Activated T-cell treated with anti-CD3 and anti-CD28 coated beads for 24 hours (primary cell): ENCODE measurements at regions not wholly inside any gene's neighbourhood (a gene's known extent, or its start where the extent isn't known, plus 50 kb on each side); places are given as distances from the start of the nearest gene placed in this dataset.

Experiments
- DNase-seq: peaks from one replicate; pipeline ENCODE4 v3.0.0-alpha.2; 2020; ENCODE audit warnings: low read depth

DNA sequence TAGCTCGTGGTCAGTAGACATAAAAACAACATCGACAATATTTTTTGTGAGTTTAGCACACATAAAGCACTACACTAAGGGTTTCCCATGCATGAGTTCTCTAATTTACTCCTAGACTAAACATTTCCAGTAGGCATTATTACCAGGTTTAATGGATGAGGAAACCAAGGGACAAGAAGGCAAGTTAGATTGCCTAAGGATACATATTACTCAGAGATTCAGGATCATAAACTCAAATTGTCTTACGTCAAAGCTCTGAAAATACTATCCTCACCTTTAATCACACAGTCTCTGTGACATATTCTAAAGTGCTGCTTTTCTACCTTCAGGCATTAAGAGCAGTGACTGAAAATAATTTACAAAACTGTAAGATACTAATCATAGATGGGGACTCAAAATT lies 655.3 kb downstream of the SLC16A7 start:
- no peak for DNase-seq

DNA sequence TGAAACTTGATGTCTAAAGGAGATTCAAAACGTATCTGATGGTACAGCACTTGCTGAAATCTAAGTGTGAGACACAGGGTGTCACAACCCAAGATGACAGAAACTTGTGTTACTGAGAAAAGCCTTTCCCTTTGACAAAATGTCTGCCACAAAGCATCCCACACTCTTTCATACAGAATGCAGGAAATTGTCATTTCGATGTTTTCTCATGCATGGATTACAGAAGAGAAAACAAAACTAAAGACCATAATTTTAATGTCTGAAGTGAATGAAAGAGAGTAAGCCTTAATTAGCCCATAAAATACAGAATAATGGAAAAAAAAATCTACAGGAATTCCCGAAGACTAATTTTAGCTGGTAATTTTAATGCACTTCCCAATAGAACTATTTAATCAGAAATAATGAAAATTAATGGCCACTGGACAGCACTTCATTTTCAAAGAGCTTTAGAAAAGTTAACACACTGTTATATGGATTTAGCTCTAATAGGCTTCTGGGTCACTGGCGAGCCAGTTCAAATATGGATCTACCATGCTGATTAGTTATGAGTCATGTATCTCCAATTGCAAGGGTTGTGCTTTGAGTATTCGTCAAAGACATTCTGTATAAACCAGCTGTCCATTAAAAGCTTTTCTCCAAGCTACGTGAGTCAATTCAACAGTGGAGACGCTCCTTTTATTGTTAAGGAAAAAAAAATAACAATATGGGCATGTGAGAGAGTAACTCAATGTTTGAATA lies 656.7 kb downstream of the SLC16A7 start:
- DNase-seq: no peak

DNA sequence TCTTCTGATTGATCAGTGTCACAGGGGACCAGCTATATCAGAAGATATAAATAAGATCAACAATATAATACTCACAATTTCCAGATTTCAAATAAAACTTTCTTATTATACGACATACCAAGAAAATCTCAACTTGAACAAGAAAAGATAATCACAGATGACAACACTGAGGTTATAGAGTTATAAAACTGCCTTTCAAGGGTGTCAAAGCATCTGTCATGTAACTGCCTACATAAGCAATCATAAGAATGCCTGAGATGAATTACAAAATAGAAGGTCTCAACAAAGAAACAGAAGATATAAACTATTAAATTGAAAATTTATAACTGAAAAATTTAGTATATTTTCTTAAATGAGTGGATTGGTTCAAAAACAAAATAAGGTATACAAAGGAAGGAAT lies 659.2 kb downstream of the SLC16A7 start:
- DNase-seq: no peak

DNA sequence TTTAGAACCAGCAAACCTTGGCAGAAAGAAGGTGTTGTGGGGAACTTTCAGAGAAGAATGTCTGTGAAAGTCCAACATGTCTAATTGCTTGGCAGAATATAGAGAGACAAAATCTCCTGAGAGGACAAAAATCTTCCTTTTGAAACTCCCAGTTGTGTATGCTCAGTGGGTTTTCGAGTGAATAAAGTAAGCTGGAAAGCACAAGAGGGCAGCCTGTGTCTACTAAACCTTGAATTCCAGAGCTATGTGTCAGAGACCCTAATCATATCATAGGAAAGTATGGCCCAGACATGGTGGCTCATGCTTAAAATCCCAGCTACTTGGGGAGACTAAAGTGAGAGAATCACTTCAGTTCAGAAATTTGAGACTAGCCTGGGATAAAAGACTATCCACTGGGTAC lies 661.2 kb downstream of the SLC16A7 start:
- no peak for DNase-seq

DNA sequence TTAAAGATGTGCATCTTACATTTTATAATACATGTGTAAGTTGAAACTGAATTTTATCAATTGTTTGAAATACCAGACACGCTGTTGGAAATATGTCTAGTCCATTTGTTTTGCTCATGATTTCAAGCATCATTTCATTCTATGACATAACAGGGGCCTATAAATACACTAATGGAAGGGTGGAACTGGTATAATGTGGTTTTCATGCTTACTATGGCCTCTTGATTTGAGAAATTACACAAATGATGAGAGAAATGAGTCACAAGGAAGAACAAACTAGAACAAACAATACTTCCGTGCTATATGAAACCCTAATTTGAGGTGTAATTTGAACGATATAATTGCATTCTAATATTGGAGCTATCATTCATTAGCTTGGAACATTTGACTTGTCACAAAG lies 663.4 kb downstream of the SLC16A7 start:
- DNase-seq: no peak

DNA sequence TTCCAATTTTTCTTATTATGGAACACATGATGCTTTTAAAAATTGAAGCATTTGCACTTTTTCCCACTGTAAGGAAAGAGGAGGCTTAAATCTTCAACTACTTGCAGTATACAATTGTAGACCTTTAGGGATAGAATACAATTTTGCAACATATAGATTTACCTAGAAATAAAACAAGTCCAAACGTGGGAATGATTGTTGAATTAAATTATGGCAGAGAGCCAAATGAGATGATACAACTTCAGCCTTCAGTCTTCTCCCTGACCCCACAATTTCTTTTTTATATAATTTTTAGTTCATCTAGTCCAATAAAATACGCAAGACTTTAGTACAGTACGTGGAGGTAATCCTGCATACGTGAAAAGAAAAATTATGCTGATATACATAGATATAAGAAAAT lies 666.5 kb downstream of the SLC16A7 start:
- no peak for DNase-seq

DNA sequence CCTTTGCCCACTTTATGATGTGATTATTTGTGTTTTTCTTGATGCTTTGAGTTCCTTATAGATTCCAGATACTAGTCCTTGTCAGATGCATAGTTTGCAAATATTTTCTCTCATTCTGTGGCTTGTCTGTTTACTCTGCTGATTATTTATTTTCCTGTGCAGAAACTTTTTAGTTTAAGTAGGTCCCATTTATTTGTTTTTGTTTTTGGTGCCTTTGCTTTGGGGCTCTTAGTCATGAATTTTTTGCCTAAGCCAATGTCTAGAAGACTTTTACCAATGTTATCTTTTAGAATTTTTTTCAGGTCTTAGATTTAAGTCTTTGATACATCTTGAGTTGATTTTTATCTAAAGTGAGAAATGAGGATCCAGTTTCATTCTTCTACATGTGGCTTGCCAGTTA lies 667.3 kb downstream of the SLC16A7 start:
- no peak for DNase-seq

DNA sequence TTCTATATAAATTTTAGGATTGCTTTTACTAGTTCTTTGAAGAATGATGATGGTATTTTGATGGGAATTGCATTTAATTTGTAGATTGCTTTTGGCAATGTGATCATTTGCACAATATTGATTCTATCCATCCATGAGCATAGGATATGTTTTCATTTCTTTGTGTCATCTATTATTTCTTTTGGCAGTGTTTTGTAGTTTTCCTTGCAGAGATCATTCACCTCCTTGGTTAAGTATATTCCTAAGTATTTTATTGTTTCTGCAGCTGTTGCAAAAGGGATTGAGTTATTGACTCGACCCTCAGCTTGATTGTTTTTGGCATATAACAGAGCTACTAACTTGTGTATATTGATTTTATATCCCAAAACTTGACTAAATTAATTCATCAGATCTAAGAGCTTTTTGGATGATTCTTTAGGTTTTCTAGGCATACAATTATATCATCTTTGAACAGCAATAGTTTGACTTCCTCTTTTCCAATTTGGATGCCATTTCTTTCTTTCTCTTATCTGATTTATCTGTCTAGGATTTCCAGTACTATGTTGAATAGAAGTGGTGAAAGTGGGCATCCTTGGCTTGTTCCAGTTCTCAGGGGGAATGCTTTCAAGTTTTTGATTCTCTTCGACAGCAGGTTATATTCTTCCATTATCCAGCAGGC lies 668.1 kb downstream of the SLC16A7 start:
- no peak for DNase-seq

DNA sequence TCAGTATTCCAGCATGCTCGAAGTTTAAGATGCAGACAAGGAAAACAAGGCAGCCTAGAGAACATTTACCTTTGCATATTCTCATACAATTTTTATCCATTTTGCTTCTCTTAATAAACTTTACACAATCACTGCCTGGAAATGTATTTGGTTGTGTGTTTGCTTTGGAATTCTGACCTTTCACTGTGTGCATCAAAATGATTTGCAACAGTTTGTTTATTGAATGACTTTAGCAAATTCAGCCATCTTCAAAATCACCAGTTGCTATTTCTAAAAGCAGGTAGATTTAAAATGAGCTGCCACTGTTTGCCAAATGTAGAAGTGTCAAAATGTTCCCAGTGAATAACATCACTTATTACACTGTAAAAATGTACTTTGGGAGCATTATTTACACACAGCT lies 669.9 kb downstream of the SLC16A7 start:
- DNase-seq: no peak

DNA sequence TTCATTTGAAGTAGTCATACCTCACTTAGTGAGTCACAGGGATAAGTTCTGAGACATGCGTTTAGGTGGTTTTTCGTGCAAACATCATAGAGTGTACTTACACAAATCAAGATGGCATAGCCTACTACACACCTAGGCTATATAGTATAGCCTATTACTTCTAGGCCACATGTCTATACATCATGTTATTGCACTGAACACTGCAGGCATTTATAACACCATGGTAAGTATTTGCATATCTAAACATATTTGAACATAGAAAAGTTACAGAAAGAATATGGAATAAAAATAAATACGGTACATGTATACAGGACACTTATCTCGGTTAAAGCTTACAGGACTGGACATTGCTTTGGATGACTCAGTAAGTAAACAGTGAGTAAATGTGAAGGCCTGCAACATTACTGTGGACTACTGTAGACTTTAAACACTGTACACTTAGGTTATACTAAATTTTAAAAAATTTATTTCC lies 670.6 kb downstream of the SLC16A7 start:
- DNase-seq: no peak

DNA sequence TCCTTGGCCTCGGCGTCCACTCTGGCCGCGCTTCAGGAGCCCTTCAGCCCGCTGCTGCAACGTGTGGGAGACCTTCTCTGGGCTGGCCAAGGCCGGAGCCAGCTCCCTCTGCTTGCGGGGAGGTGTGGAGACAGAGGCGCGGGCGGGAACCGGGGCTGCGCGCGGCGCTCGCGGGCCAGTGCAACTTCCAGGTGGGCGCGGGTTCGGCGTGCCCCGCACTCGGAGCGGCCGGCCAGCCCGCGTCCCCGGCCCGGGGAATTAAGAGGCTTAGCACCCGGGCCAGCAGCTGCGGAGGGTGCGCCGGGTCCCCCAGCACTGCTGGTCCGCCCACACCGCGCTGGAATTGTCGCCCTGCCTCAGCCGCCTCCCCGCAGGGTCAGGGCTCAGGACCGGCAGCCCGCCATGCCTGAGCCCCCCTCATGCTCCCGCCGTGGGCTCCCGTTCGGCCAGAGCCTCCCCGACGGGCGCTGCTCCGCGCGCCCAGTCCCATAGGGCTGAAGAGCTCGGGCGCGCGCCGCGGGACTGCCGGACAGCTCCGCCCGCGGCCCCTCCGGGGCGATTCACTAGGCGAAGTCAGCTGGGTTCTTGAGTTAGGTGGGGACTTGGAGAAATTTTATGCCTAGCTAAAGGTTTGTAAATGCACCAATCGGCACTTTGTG lies 673.9 kb downstream of the SLC16A7 start:
- DNase-seq: no peak

DNA sequence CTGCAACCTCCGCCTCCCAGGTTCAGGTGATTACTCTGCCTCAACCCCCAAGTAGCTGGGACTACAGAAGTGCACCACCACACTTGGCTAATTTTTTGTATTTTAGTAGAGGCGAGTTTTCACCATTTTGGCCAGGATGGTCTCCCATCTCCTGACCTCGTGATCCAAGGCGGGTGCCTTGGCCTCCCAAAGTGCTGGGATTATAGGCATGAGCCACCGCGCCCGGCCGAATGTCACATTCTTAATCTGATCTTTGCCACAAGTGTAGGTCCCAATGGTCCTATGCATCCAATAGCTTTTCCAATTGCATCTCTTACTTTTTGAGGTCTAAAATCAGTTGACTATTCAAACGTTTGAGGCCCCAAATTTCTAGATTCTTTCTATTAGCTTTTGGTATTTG lies 676.0 kb downstream of the SLC16A7 start:
- DNase-seq: no peak

DNA sequence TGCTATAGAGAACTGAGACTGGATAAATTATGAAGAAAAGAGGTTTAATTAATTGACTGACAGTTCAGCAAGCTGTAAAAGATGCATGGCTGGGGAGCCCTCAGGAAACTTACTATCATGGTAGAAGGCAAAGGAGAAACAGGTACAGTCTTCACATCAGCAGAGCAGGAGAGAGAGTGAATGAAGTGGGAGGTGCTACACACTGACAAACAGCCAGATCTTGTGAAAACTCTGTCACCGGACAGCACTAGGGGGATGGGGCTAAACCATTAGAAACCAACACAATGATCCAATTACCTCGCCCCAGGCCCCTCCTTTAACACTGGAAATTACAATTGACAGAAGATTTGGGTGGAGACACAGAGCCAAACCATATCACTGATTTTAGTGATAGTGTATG lies 682.4 kb downstream of the SLC16A7 start:
- DNase-seq: no peak

DNA sequence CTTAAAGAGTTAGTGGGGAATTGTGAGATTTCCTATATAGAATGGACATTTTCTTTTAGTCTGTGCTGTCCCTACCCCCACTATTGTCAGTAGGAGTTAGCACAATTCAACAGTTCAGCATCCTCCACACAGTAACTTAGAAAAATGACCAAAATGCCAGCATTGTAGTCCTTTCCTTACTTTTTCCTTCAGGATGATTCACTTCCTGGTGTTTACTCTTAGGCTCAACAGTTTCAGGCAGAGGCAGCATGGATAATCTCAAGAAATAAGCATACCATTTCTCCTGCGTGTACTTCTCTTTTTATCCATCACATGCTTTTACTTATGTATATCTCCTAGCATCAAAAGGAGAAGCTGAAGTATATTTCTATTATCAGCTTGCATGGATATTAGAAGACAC lies 683.4 kb downstream of the SLC16A7 start:
- DNase-seq: no peak

DNA sequence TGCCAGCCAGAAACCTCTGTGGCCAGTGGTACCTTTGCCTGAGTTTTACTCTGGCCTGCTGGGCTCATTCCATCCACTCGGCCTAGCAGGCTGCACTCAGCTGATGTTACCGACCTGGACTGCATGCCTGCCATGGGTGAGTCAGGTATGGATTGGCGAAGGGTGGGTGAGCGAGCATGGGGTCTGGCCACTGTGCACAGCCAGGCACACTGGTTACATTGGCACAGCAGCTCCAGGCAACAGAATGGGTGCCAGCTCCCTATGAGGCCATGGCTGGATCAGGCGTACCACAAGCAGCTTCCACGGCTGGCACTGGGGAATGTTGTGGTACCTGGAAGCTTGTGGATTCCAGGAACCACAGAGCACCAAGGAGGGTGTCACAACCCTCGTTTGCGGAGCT lies 685.7 kb downstream of the SLC16A7 start:
- DNase-seq: no peak

DNA sequence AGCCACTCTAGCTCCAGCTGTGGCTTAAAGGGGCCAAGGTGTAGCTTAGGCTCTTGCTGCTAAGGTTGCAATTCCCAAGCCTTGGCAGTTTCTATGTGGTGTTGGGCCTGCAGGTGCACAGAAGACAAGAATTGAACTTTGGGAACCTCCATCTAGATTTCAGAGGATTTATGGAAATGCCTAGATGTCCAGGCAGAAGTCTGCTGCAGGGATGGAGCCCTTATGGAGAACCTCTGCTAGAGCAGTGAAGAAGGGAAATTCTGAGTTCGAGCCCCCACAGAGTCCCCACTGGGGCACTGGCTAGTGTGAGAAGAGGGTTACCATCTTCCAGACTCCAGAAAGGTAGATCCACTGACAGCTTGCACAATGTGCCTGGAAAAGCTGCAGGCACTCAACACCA lies 694.7 kb downstream of the SLC16A7 start:
- no peak for DNase-seq

DNA sequence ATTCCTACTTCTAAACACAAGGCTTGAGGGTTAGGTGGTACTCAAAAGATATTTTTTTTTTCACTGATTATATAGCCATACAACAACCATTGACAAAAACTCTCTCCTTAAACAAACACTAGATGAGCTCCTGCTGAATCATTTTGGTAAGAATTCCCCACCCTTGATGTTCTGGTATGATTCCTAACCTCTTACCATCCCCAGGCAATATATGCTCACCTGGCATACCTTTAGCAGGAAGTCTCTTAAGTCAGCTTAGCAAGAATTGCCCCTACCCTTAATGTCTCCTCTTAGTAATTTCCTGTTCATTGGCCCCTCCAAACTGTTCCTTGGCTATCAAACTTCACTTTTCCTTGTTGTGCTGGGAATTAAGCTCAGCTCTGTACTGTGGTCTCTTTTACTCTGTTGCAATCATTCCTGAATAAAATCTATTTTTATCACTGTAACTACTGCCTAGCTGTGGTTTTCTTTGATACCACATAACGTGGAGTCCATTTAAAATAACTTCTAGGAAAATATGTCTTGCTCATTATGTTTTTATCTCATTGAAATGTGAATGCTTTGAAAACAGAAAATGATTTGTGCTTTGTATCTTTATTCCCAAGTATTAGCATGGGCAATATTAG lies 712.6 kb downstream of the SLC16A7 start:
- DNase-seq: no peak

DNA sequence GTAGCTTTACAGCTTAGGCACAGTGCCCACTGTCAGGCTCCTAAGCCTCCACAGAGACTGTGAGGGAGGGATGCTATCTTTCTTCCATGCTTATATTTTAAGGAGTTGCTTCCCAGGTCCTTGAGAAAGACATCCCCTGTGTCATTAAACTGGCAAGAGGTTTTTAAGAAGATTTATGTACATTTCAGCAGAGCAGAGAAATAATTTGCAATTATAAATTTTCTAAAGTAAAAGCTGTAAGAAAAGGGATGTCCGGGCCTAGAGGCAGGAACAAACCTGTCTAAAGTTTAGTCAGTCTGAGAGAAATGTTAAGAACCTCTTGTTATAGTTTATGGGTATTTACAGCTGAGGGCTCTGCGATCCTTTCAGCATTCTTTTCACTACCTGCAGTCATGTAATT lies 716.1 kb downstream of the SLC16A7 start:
- DNase-seq: no peak

DNA sequence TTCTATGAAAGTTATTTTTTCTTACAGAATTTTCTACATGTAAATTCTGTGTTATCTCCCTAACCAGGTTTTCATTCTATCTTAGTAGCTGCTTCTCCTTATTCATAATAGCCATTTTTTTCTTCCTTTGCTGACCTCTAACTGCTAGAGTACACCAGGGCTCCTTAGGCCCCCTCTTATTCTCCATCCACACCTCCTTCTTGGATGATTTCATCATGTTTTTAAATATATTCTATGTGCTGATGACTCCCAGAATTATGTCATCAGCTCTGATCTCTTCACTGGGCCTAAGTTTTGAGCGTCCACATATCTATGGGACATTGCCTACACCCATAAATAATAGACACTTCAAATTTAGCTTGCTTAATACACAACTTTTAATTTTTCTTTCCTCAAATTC lies 721.5 kb downstream of the SLC16A7 start:
- DNase-seq: no peak

DNA sequence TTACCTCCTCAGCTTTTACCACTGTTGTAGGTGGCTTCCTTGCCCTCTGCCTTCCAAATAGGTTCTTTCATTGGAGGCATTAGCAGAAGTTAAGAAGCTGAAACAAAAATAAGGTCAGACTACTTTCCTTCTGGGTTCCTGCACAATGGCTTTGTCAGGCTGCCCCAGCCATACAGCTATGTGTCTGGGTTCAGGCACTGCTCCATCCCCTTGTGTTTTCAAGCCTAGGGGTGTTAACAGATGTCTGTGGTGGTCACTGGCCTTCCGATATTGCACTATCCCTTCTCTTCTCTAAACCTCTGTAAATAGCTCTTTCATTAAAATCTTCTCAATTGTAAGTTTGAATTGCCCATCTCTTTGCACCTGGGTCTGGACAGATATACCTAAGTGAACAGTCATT lies 728.9 kb downstream of the SLC16A7 start:
- no peak for DNase-seq

DNA sequence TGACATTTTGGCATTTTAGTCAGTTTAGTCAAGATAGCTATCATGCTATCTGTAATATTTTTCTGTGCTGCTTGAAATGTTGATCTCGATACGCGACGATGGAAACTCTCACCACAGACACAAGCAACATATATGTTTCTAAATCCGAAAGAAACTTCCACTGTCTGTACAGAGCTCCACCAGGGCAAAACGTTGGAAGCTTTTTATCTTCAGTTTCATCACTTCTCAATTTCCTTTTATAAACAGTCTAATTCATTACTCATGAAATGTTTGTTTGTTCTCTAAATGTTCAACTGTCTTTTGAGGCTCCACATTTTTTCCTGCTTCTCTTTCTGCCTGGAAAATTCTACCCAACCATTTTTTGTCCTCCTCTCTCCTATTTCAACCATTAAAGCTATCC lies 737.6 kb downstream of the SLC16A7 start:
- DNase-seq: no peak

DNA sequence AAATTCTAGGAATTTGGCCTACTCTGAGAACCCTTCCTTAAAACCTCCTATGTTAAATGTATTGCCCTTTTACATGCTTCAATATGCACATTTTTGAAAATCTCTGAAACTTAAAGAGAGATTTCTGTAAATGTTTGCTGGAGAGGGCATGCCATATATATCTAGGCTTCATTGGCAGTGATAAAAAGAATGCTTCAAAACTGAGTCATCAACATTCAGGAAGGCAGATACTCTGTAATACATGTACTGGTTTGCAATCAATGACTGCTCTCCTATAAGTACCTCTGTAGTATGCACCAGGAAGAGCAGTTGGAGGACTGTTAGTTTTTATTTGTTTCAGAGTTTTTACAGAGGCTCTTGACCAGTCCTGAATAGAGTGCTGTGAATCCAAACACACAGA lies 739.9 kb downstream of the SLC16A7 start:
- no peak for DNase-seq
